HG03575 (cell line): ENCODE measurements at regions not wholly inside any gene's neighbourhood (a gene's known extent, or its start where the extent isn't known, plus 50 kb on each side); places are given as distances from the start of the nearest gene placed in this dataset.
"Not testable (repeated sequence)": the region's sequence is repeated elsewhere in the genome, so short reads cannot be mapped to it uniquely, and the experiment has no call there.

Experiments used
- ATAC-seq: cut with Tn5 transposase; IDR thresholded peaks from one replicate; pipeline ENCODE4 v1.9.1; 2021; ENCODE audit not compliant: unreplicated experiment, insufficient number of reproducible peaks, low FRiP score; ENCODE audit errors: extremely low read depth

- ATAC-seq = no peak
Measured at GRCh38 chr6:112562301-112563231, 215.4 kb downstream of the RFPL4B start.

GRCh38 chr6:112563368-112563767 is 216.2 kb downstream of the RFPL4B start:
- ATAC-seq = no peak

GRCh38 chr6:112568066-112568465 is 220.9 kb downstream of the RFPL4B start:
- no peak for ATAC-seq

DNA sequence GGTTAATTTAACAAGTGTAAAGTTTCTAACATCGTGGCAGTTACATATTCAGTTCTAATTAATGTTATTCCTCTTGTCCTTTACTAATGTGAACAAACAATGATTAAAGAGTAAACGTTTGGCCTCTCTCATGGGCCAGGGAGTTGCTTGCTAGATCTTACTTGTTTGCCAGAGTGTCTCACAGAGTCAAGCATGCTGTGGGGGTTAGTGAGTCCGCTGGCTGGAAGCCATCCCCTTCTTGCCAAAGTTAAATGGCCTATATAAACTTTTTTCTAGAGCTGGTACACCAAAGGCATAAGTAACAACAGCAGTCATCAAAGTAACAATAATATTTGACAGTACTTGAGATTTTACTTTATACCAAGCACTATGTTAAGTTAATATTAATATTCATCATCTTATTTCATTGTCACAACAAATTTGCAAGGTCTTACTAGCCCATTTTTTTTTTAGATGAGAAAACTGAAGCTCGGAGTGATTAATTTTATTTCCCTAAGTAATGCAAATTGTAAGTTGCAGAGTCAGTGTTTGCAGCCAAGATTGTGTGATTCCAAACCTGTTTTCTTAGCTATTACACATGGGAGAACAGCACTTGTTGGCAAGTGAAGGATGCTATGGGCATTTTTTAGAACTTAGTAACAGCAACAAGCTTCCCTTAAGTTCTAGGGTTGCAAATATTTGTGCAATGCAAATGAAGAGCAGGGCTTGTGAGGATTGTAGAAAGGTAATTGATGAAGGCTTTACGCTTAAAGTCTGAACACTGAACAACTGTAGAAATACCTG is 224.5 kb downstream of the RFPL4B start:
- ATAC-seq = no peak

- ATAC-seq = no peak
Measured at GRCh38 chr6:112574190-112574589, 227.1 kb downstream of the RFPL4B start.

DNA sequence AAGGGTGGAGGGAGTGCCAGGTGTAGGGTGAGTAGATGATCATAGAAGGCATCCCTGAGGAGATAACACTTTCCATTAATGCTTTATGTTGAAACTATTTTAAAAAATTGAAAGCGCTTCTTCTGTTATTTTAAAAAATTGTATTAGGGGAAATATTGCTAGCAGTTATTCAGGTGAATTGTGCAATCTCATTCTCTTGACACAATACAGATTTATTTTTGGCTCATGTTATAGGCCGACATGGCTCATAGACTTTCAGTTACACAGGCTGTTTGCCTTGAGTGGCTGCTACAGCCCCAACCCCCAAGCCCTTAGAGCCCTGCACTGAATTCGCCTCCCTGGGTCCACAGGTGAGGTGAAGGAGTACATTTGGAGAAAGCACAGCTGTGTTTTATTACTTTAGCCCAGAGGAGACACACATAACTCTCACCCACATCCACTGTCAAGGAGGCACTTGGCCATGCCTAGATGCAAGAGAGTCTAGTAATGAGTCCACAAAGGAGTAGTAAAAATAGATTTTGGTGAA is 228.2 kb downstream of the RFPL4B start:
- ATAC-seq = no peak

DNA sequence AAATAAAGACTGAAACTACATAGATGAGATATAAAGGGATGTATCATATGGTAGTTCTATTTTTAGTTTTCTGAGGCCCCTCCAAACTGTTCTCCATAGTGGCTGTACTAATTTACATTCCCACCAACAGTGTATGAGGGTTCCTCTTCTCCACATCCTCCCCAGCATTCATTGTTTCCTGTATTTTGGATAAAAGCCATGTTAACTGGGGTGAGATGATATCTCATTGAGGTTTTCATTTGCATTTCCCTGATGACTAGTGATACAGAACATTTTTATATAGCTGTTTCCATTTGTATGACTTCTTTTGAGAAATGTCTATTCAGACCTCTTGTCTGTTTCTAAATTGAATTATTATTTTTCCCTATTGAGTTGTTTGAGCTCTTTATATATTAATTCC is 229.3 kb downstream of the RFPL4B start:
- ATAC-seq = no peak

DNA sequence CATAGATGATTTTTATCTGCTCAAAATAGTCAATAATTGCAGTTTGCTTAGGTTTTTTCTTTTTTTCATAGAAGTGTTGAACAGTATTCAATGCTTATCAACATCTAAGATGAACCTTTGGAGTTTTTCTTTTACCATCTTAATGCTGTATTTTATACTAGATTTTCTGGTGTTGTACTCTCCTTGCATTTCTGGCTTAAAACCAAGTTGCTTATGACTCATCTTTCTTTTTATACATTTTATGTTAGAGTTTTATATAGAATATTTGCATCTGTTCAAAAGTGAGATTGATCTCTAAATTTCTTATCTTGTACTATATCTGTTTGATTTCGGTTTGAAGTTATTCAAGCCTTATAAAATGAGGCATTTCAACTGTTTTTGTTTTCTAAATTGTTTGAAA is 232.5 kb downstream of the RFPL4B start:
- ATAC-seq = no peak

GRCh38 chr6:112581015-112581414 is 233.9 kb downstream of the RFPL4B start:
- no peak for ATAC-seq

DNA sequence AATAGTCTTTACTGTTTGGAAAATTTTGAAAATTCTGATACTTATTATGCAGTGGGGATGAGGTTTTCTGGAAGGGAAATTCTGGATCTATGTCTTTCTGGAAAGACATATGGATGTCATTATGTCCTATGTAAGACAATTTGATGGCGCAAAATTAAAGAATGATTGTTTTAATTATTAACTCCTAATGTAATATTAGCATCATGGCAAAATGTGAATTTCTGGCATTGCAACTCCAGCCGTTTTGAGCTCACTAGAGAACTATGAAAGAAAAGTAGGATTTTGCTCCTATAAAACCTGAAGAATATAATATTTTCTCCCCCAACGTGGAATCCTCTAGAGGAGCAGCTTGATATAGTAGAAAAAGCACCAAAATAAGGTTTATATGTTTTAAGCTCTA is 243.2 kb downstream of the RFPL4B start:
- ATAC-seq = no peak

- no peak for ATAC-seq
Measured at GRCh38 chr6:112591329-112591728, 244.2 kb downstream of the RFPL4B start.

- no peak for ATAC-seq
Measured at GRCh38 chr6:112592159-112592558, 245.0 kb downstream of the RFPL4B start.

GRCh38 chr6:112594886-112595594 is 247.9 kb downstream of the RFPL4B start:
- no peak for ATAC-seq

GRCh38 chr6:112595841-112596240 is 248.7 kb downstream of the RFPL4B start:
- ATAC-seq = no peak

GRCh38 chr6:112597176-112597575 is 250.0 kb downstream of the RFPL4B start:
- ATAC-seq = no peak

- no peak for ATAC-seq
Measured at GRCh38 chr6:112600168-112600567, 253.0 kb downstream of the RFPL4B start.

DNA sequence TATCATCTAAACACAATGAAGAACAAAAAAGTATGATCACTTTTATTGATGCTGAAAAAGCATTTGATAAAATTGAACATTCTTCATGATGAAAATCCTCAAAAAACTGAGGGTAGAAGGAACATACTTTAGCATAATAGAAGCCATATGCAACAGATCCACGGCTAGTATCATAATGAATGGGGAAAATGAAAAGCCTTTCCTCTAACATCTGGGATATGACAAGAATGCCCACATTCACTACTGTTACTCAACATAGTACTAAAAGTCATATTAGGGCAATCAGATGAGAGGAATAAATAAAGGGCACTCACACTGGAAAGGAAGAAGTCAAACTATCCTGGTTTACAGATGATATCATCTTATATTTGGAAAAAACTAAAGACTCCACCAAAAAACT is 256.6 kb downstream of the RFPL4B start:
- ATAC-seq = no peak

- no peak for ATAC-seq
Measured at GRCh38 chr6:112606656-112607435, 259.7 kb downstream of the RFPL4B start.

- not testable (repeated sequence) for ATAC-seq
Measured at GRCh38 chr6:112608925-112609324, 261.8 kb downstream of the RFPL4B start.
